Stimulated activated naive B cell treated with anti-CD40 and anti-IgM and Interleukin-4, amounts not matched to agents 10 μg/mL and 1 μg/mL and 100 μg/mL, for 72 hours (primary cell): ENCODE measurements at regions not wholly inside any gene's neighbourhood (a gene's known extent, or its start where the extent isn't known, plus 50 kb on each side); places are given as distances from the start of the nearest gene placed in this dataset.
"Not testable (repeated sequence)": the region's sequence is repeated elsewhere in the genome, so short reads cannot be mapped to it uniquely, and the experiment has no call there.

Experiments
- ATAC-seq, 2 donors: fragments of 150-1000 bp; cut with Tn5 transposase; replicated peaks; 2 replicates each; pipeline ENCODE4 v1.10.0; 2021; ENCODE audit warnings: moderate library complexity in 1 of 2
- DNase-seq: peaks from one replicate; pipeline ENCODE4 v3.0.0; 2021
- H3K27ac Mint-ChIP-seq: one replicate; pipeline ENCODE4 v1.8.0; 2022; ENCODE audit warnings: mild to moderate bottlenecking, mixed read lengths
- H3K27me3 Mint-ChIP-seq, 2 donors: one replicate each; pipeline ENCODE4 v1.8.0; 2022; ENCODE audit warnings: mixed read lengths in 2 of 2
- H3K36me3 Mint-ChIP-seq, 2 donors: one replicate each; pipeline ENCODE4 v1.8.0; 2022; ENCODE audit warnings: mixed read lengths in 2 of 2, mild to moderate bottlenecking in 1 of 2
- H3K4me1 Mint-ChIP-seq, 2 donors: one replicate each; pipeline ENCODE4 v1.8.0; 2022; ENCODE audit warnings: mixed read lengths in 2 of 2, mild to moderate bottlenecking in 1 of 2
- H3K4me3 Mint-ChIP-seq, 2 donors: one replicate each; pipeline ENCODE4 v1.8.0; 2022; ENCODE audit warnings: mild to moderate bottlenecking in 2 of 2, mixed read lengths in 2 of 2, moderate library complexity in 1 of 2
- H3K9me3 Mint-ChIP-seq, 2 donors: one replicate each; pipeline ENCODE4 v1.8.0; 2022; ENCODE audit warnings: mixed read lengths in 2 of 2, mild to moderate bottlenecking in 1 of 2

GRCh38 chr1:146475086-146475485, 246.3 kb upstream of the NOTCH2NLA start:
- H3K27me3 Mint-ChIP-seq, ATAC-seq, H3K4me3 Mint-ChIP-seq, H3K36me3 Mint-ChIP-seq, H3K4me1 Mint-ChIP-seq, H3K9me3 Mint-ChIP-seq, DNase-seq, H3K27ac Mint-ChIP-seq: not testable (repeated sequence)

DNA sequence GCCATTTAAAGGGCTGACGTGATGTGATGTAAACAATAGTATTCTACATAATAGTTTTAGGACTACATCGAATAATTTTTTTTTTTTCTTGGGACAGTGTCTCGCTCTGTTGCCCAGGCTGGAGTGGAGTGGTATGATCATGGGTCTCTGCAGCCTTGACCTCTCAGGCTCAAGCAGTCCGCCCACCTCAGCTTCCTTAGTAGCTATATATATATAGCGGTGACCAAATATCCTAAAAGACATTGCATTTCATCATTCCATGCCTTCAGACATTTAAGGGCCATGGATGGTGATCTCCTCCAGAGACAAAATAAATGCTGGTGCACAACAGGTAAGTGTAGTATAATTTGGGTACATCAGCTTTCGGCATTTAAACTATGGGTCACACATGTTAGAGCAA, 245.4 kb upstream of the NOTCH2NLA start:
- H3K9me3 Mint-ChIP-seq, DNase-seq, ATAC-seq, H3K27ac Mint-ChIP-seq, H3K4me3 Mint-ChIP-seq, H3K36me3 Mint-ChIP-seq, H3K4me1 Mint-ChIP-seq: not testable (repeated sequence)
- H3K27me3 Mint-ChIP-seq, result peaks cover 0 to 11% of the 10 kb centered on the region in 2 donors

GRCh38 chr1:146472192-146472861, 243.5 kb upstream of the NOTCH2NLA start:
- not testable (repeated sequence) for H3K4me1 Mint-ChIP-seq, H3K36me3 Mint-ChIP-seq, H3K27me3 Mint-ChIP-seq, H3K9me3 Mint-ChIP-seq
- Mint-ChIP-seq H3K4me3 (peak overlapping the region; percentile 86 to 87), H3K27ac (peak overlapping the region; percentile 68)
- ATAC-seq, result peak; percentile 100
- DNase-seq, result peak; percentile 57

GRCh38 chr1:146459939-146460338, 231.1 kb upstream of the NOTCH2NLA start:
- H3K9me3 Mint-ChIP-seq, DNase-seq, H3K27ac Mint-ChIP-seq, H3K4me1 Mint-ChIP-seq, H3K36me3 Mint-ChIP-seq, H3K4me3 Mint-ChIP-seq, ATAC-seq, H3K27me3 Mint-ChIP-seq: not testable (repeated sequence)

DNA sequence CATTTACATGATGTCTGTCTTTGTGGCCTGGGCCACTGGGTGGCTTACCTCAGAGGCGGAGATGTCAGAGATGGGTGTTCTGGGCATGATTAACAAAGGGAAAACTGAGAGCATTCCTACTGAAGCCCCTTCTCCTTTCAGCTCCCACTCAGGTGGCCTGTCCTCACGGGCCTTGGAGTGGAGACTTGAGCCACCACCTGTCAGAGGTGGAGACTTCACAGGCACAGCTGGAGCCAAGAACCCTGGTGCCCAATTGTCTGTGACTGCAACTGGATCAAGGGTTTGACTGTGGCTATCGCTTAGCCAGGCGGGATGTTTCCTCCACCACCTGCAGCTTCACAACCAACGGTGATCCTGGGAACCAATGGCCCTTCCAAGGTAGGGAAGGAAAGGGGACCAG, 230.5 kb upstream of the NOTCH2NLA start:
- not testable (repeated sequence) for ATAC-seq, H3K4me1 Mint-ChIP-seq, H3K27ac Mint-ChIP-seq, H3K4me3 Mint-ChIP-seq, H3K36me3 Mint-ChIP-seq, H3K27me3 Mint-ChIP-seq, DNase-seq, H3K9me3 Mint-ChIP-seq

DNA sequence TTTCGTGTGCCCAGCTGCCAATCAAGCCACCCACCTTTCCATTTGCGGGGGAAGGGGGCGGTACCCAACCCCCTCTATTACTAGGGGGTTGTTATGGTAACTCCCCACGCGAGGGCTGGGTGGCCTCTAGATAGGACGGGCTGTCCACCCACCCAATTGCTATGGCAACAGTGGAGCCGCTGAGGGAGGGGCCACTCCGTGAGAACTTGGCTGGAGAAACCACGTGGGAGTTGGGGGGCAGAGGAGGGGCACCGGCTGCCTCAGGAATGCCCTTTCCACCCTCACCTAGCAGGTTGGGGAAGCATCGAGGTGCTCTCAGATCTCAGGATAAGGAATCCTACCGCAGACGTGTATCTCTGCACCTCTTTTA, 220.0 kb upstream of the NOTCH2NLA start:
- not testable (repeated sequence) for DNase-seq, H3K4me3 Mint-ChIP-seq, H3K27ac Mint-ChIP-seq, ATAC-seq, H3K27me3 Mint-ChIP-seq, H3K4me1 Mint-ChIP-seq, H3K9me3 Mint-ChIP-seq, H3K36me3 Mint-ChIP-seq

DNA sequence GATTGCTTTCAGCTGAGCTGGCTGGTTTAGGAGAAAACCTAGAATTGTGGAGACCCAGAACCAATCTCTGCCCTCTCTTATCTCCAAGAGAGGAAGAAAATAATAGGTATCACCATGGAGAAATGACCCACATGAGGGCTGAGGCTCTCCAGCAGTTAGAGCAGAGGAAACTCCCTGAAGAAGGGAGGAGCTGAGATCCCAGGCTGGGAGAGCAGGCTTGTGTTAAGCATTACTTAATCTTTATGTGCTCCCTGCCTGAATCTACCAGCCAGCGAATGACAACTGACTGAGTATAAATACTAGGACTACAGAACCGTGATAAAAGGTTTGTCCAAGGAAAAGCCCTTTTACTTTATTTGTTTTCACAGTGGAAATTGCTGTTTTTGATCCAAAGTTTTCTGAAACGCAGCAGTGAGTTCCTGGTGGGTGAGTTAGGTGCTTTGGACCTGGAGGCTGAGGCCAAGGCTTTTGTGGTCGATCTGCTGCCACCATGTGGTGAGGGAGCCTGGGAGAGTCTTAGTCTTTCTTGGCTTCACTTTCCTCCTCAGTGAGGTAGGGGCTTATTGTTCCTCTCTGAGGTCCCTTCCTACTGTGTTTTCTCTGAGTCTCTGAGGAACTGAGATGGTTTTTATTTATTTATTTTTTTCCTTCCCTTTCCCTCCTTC, 219.5 kb upstream of the NOTCH2NLA start:
- not testable (repeated sequence) for H3K4me1 Mint-ChIP-seq, H3K9me3 Mint-ChIP-seq, H3K36me3 Mint-ChIP-seq, H3K27me3 Mint-ChIP-seq, H3K4me3 Mint-ChIP-seq, H3K27ac Mint-ChIP-seq
- ATAC-seq, result peak in 1 of 2 donors; percentile 25
- peak; percentile 18 for DNase-seq

GRCh38 chr1:146443871-146444222, 215.0 kb upstream of the NOTCH2NLA start:
- not testable (repeated sequence) for H3K9me3 Mint-ChIP-seq, H3K4me1 Mint-ChIP-seq, H3K27me3 Mint-ChIP-seq, H3K27ac Mint-ChIP-seq, ATAC-seq, H3K36me3 Mint-ChIP-seq, DNase-seq
- H3K4me3 Mint-ChIP-seq, result peak overlapping the region; percentile 68 to 73

- H3K27me3 Mint-ChIP-seq, H3K4me1 Mint-ChIP-seq, H3K9me3 Mint-ChIP-seq, H3K36me3 Mint-ChIP-seq, H3K4me3 Mint-ChIP-seq, ATAC-seq, DNase-seq, H3K27ac Mint-ChIP-seq: not testable (repeated sequence)
These were observed 214.5 kb upstream of the NOTCH2NLA start for GRCh38 chr1:146443088-146443870.

DNA sequence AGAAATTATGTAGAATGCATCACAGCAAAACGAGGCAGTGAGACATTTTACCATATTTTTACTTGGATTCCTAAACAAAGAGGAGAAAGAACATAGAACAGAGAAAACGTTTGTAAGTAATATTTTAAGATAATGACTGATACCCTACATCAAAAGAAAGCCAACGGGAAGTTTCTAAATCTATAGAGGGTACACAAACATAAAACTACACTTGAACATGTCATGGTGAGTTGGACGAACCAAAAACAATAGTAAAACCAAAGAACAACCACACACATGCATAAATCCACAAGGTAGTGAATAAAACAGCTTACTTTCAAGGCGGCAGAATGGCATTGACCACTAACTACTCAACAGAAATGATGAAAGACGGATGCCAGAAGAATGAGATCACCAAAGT, 209.7 kb upstream of the NOTCH2NLA start:
- not testable (repeated sequence) for H3K27me3 Mint-ChIP-seq, ATAC-seq, H3K36me3 Mint-ChIP-seq, H3K4me1 Mint-ChIP-seq, H3K9me3 Mint-ChIP-seq, DNase-seq, H3K4me3 Mint-ChIP-seq, H3K27ac Mint-ChIP-seq

DNA sequence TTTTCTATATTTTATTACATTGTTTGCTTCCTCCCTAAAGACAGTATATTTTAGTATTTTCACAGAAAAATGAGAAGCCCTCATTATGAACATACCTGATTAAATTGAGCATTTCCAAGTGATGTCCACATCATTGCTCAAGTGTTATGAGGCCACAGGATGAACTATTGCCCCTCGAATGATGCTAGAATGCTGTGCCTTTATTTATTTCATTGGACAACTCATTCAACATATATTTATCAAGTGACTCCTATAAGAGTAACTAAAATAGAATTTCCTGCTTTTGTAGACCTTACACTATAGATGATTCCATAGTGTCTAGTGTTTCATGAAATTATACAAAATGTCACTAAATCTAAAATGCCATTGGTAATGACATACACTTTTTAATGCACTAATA, 187.8 kb upstream of the NOTCH2NLA start:
- not testable (repeated sequence) for H3K27ac Mint-ChIP-seq, H3K36me3 Mint-ChIP-seq, DNase-seq, H3K27me3 Mint-ChIP-seq, H3K4me1 Mint-ChIP-seq, H3K4me3 Mint-ChIP-seq, H3K9me3 Mint-ChIP-seq, ATAC-seq

- not testable (repeated sequence) for H3K36me3 Mint-ChIP-seq, DNase-seq, H3K27ac Mint-ChIP-seq, H3K9me3 Mint-ChIP-seq, ATAC-seq, H3K4me3 Mint-ChIP-seq, H3K4me1 Mint-ChIP-seq, H3K27me3 Mint-ChIP-seq
These were observed 186.2 kb upstream of the NOTCH2NLA start for GRCh38 chr1:146415017-146415416.

GRCh38 chr1:146413911-146414310, 185.1 kb upstream of the NOTCH2NLA start:
- H3K4me3 Mint-ChIP-seq, DNase-seq, H3K27me3 Mint-ChIP-seq, H3K27ac Mint-ChIP-seq, ATAC-seq, H3K9me3 Mint-ChIP-seq, H3K36me3 Mint-ChIP-seq: not testable (repeated sequence)
- H3K4me1 Mint-ChIP-seq, result peaks cover 4 to 10% of the 10 kb centered on the region in 2 donors

- ATAC-seq, H3K27me3 Mint-ChIP-seq, H3K4me3 Mint-ChIP-seq, H3K9me3 Mint-ChIP-seq, H3K36me3 Mint-ChIP-seq, H3K27ac Mint-ChIP-seq, DNase-seq: not testable (repeated sequence)
- peaks cover 4 to 10% of the 10 kb centered on the region in 2 donors for H3K4me1 Mint-ChIP-seq
These were observed 183.1 kb upstream of the NOTCH2NLA start for GRCh38 chr1:146411923-146412322.
